ENCODE measurements at regions not wholly inside any gene's neighbourhood (a gene's known extent, or its start where the extent isn't known, plus 50 kb on each side); places are given as distances from the start of the nearest gene placed in this dataset.

- peaks cover 2 to 8% (median 5%) of the 10 kb centered on the region in 4 experiments; a peak in 5 of 7 replicates for H3K4me1 ChIP-seq (replicated peaks in 1 of 4; ENCODE audit: control insufficient read depth in 3 of 4, insufficient read depth in 4 of 4, low read length in 3 of 4)
- no peaks in the 10 kb centered on the region; a peak in 1 of 7 replicates for H3K27me3 ChIP-seq (replicated peaks in 1 of 4; ENCODE audit: control insufficient read depth in 3 of 4, extremely low read depth in 1 of 4, insufficient read depth in 3 of 4, low read length in 3 of 4)
- H4K8ac ChIP-seq (ENCODE audit: extremely low read depth, insufficient read depth, low read length), result no peak overlapping the region
- no peak overlapping the region; the same call in 1 of the 2 replicates for H2BK12ac ChIP-seq (ENCODE audit: low read depth, low read length)
- no peaks in the 10 kb centered on the region for H3K79me1 ChIP-seq (ENCODE audit: low read depth, low read length)
- H3K9ac ChIP-seq (replicated peaks in 1 of 4; ENCODE audit: extremely low read depth in 1 of 4, low read depth in 3 of 4, low read length in 3 of 4), result no peak overlapping the region
- no peak overlapping the region for H3K4me2 ChIP-seq (ENCODE audit: insufficient read depth in 1 of 2, low read depth in 2 of 2, low read length in 2 of 2)
- H3K9me3 ChIP-seq (ENCODE audit: insufficient read depth in 2 of 2, low read depth in 1 of 2, low read length in 1 of 2), result no peaks in the 10 kb centered on the region
- POLR2A ChIA-PET (ENCODE audit: partially characterized antibody), result no interaction called here
- no peak overlapping the region for H3K4me3 ChIP-seq (ENCODE audit: extremely low read depth in 1 of 4, insufficient read depth in 2 of 4, low read depth in 3 of 4, low read length in 4 of 4)
- H3K23ac ChIP-seq (ENCODE audit: insufficient read length), result no peak overlapping the region
- H3K14ac ChIP-seq (ENCODE audit: insufficient read length), result no peak overlapping the region
- TF ChIP-seq KDM1A (IDR thresholded peaks at IDR 0.05; ENCODE audit: borderline replicate concordance, low read length), result peak; percentile 55; the same call in 1 of the 2 replicates
- TF ChIP-seq NANOG (IDR thresholded peaks at IDR 0.05; ENCODE audit: insufficient read depth, low read depth, low read length, poor library complexity, severe bottlenecking), result no peak
- TF ChIP-seq EP300 (IDR thresholded peaks at IDR 0.05; ENCODE audit: borderline replicate concordance in 1 of 2, low read depth in 2 of 2, low read length in 2 of 2), result no peak
- DNase-seq (ENCODE audit: low read depth in 1 of 2, low spot score in 2 of 2) (no peak), FAIRE-seq (no peak)
- peak overlapping the region; percentile 93; the same call in 1 of the 2 replicates for H2BK15ac ChIP-seq (ENCODE audit: low read length)
- no peaks in the 10 kb centered on the region for H3K36me3 ChIP-seq (ENCODE audit: control insufficient read depth in 2 of 4, insufficient read depth in 4 of 4, low read length in 3 of 4)
- H3K27ac ChIP-seq (ENCODE audit: low read depth, low read length), result no peak overlapping the region
- no peaks in the 10 kb centered on the region for H3K23me2 ChIP-seq (ENCODE audit: low read depth, low read length)
- H3K56ac ChIP-seq (replicated peaks; ENCODE audit: insufficient read length, low read depth, low read length), result no peak overlapping the region
- peak overlapping the region; percentile 10; the same call in 1 of the 2 replicates for H2BK5ac ChIP-seq (ENCODE audit: low read depth, low read length)
- peak overlapping the region; percentile 29 for H2BK120ac ChIP-seq (replicated peaks; ENCODE audit: low read depth, low read length)
- H3K18ac ChIP-seq (ENCODE audit: extremely low read depth, low read length), result no peak overlapping the region
- no peaks in the 10 kb centered on the region for H4K20me1 ChIP-seq (replicated peaks in 1 of 2; ENCODE audit: control insufficient read depth in 1 of 2, insufficient read depth in 2 of 2, low read length in 2 of 2)
- H3K79me2 ChIP-seq (ENCODE audit: control insufficient read depth in 1 of 2, insufficient read depth in 2 of 2, low read length in 2 of 2), result no peaks in the 10 kb centered on the region
- 80% methylated on average over 5 of the region's 5 CpGs; no CpG with 5 or more reads in 1 of the 2 experiments for WGBS, 2 experiments (ENCODE audit: extremely low coverage in 1 of 2, insufficient coverage in 1 of 2, insufficient read length in 1 of 2, insufficient replicate concordance in 2 of 2, low coverage in 1 of 2, low lambda C conversion rate in 2 of 2, missing lambda C conversion rate in 1 of 2)
- H2AFZ ChIP-seq (ENCODE audit: low read length), result no peak overlapping the region
- H2BK20ac ChIP-seq (ENCODE audit: low read length), result 0 out of 2 replicates have a peak overlapping the region, but pooled peaks have one; percentile 1
- H4K91ac ChIP-seq (replicated peaks; ENCODE audit: insufficient read length, low read length), result no peak overlapping the region
- CTCF ChIA-PET (ENCODE audit: partially characterized antibody), result interaction anchor here (0.8 to 1.2 kb wide), 5 partner anchors 11 to 268 kb away, joined by 3 to 5 read pairs (median 3); no protein-coding TSS in a partner anchor
- no peak overlapping the region for H4K5ac ChIP-seq (ENCODE audit: insufficient read length, low read depth, low read length)
- no peak overlapping the region for H2AK5ac ChIP-seq (ENCODE audit: low read depth, low read length)
- H3K4ac ChIP-seq (replicated peaks; ENCODE audit: insufficient read length, low read depth, low read length), result no peak overlapping the region
These were observed 180.5 kb downstream of the MIAT start for GRCh38 chr22:26837784-26838470.

All from H1 (cell line).